ENCODE measurements at regions not wholly inside any gene's neighbourhood (a gene's known extent, or its start where the extent isn't known, plus 50 kb on each side); places are given as distances from the start of the nearest gene placed in this dataset.

DNA sequence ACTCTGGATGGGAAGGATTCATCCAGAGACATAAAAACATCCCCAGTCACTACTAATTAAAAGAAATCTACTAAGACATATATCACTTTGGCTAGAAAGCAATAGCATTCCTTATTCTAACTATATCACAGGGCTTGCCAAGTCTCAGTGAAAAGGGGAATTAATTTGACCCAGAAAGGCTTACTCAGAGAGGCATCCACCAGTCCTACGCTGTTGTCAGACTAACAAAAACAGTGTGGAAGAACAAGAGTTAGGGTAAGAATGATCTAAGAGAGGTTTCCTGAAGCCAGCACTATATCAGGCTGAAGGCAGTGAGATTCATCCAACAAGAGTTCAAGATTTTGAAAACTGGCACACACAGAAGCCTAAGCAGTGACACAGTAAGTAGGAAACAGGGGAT is 126.1 kb downstream of the GDAP2 start:
- DNase-seq (ENCODE audit: low spot score), result no peak

DNA sequence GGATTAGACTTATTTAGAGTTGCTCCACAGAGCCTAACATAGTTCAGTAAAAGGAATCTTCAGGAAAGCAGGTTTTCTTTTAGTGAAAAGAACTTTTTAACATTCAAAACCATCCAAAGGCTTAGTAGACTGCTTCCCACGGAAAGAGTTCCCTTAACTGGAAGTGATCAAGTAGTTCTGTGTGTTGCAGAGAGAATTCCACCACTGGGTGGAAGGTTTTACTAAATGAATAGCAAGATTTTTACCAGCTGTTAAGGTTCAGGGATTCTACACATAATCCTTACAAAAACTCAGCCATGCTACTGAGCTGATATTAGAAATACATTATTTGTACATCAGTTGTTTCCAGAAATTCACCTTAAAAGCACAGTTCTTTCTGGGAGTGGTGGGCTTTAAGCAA is 119.7 kb downstream of the GDAP2 start:
- no peak for DNase-seq (ENCODE audit: low spot score)

DNA sequence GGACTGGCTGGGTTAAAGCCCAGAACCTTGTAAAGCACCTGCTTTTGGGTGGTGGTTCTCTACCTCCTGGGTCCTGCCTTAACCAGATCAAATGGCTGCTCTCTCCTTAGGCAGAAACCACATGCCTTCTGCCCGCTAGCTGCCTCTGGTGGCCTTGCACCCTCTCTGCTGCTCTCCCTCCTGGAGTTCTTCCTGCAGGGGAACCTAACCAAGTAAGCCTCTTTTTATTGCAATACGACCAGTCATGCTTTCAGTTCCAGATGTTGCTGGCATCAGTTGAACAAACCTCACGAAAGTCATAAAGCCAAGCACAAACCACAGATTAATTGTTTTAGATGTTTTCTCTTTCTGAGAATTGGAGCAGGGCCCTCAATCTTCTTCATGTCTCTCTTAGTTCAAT is 118.9 kb downstream of the GDAP2 start:
- no peak for DNase-seq (ENCODE audit: low spot score)

DNA sequence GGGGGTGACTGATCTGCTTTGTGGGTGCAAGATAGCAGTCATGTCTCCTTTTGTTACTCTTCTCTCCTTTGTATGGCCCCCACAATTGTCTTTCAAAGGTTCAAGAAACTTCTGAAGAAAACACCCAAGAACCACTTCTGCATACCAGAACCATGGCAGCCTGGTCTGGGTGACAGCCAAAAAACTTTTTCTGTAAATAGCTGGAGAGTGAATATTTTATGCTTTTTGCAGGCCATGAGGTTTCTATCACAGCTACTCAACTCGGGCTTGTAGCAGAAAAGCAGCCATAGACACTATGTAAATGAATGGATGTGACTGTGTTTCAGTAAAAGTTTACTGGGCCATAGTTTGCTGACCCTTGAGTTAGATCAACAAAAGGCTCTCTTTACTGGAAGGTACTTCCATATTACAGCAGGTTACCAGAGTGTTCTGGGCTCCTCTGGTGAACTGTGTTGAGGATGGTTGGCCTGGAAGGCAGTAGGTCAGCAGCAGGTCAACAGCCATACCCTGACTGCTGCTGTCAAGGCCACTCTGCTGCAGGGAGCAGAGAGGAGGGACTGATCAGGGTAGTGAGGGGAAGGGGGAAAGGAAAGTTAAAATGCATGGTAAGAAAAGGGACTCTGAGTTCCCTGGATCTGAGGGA is 116.4 kb downstream of the GDAP2 start:
- no peak for DNase-seq (ENCODE audit: low spot score)
